Cardiac muscle cell (in vitro differentiated cells and primary cell): ENCODE measurements at regions not wholly inside any gene's neighbourhood (a gene's known extent, or its start where the extent isn't known, plus 50 kb on each side); places are given as distances from the start of the nearest gene placed in this dataset.
"Not testable (repeated sequence)": the region's sequence is repeated elsewhere in the genome, so short reads cannot be mapped to it uniquely, and the experiment has no call there.

Source experiments
- DNase-seq, 2 donors: peaks; one replicate each; pipeline versions ENCODE4 v3.0.0 to v3.0.0-alpha.2; 2010 to 2017; ENCODE audit warnings: low read depth in 1 of 2, low spot score in 1 of 2
- H3K27ac ChIP-seq: fragments of 200-600 bp; sonication (generic); 2 replicates; pipeline ENCODE4 v1.5.1; 2016
- H3K27me3 ChIP-seq: fragments of 200-600 bp; sonication (generic); 2 replicates; pipeline ENCODE4 v1.6.0; 2016; ENCODE audit warnings: control low read depth
- H3K36me3 ChIP-seq: fragments of 200-600 bp; sonication (generic); 2 replicates; pipeline ENCODE4 v1.5.1; 2016; ENCODE audit warnings: control low read depth
- H3K4me1 ChIP-seq: fragments of 200-600 bp; sonication (generic); 2 replicates; pipeline ENCODE4 v1.8.1; 2017; ENCODE audit warnings: low read depth, mild to moderate bottlenecking, mixed run types
- H3K4me3 ChIP-seq: fragments of 200-600 bp; sonication (generic); 2 replicates; pipeline ENCODE4 v1.5.1; 2016; ENCODE audit warnings: mild to moderate bottlenecking
- H3K9me3 ChIP-seq: fragments of 200-600 bp; sonication (generic); 2 replicates; pipeline ENCODE4 v1.5.1; 2017; ENCODE audit warnings: low read depth, mild to moderate bottlenecking, control low read depth
- CTCF ChIP-seq: IDR thresholded peaks from 2 replicates; pipeline ENCODE4 v1.5.1; 2012; ENCODE audit warnings: low read depth, mild to moderate bottlenecking, low read length

GRCh38 chr6:164086076-164086887 lies 671.8 kb downstream of the QKI start:
- Histone ChIP-seq H3K27me3 (no peaks in the 10 kb centered on the region), H3K27ac (no peak overlapping the region), H3K4me3 (no peak overlapping the region), H3K9me3 (no peaks in the 10 kb centered on the region), H3K4me1 (no peaks in the 10 kb centered on the region), H3K36me3 (no peaks in the 10 kb centered on the region)
- peak in 1 of 2 donors; percentile 40 for DNase-seq
- TF ChIP-seq CTCF = no peak

GRCh38 chr6:164085091-164086075 lies 670.9 kb downstream of the QKI start:
- H3K27me3 ChIP-seq = no peaks in the 10 kb centered on the region
- DNase-seq = peak in 1 of 2 donors; percentile 96
- no peak overlapping the region for H3K27ac ChIP-seq
- TF ChIP-seq CTCF = no peak
- H3K9me3 ChIP-seq = no peaks in the 10 kb centered on the region
- H3K36me3 ChIP-seq = no peaks in the 10 kb centered on the region
- no peak overlapping the region for H3K4me3 ChIP-seq
- no peaks in the 10 kb centered on the region for H3K4me1 ChIP-seq

GRCh38 chr6:164079275-164079600 lies 664.7 kb downstream of the QKI start:
- no peaks in the 10 kb centered on the region for H3K9me3 ChIP-seq
- H3K27me3 ChIP-seq = no peaks in the 10 kb centered on the region
- TF ChIP-seq CTCF = no peak
- no peaks in the 10 kb centered on the region for H3K36me3 ChIP-seq
- H3K4me3 ChIP-seq = no peak overlapping the region
- DNase-seq = no peak
- no peaks in the 10 kb centered on the region for H3K4me1 ChIP-seq
- no peak overlapping the region for H3K27ac ChIP-seq

GRCh38 chr6:164078532-164079274 lies 664.2 kb downstream of the QKI start:
- Histone ChIP-seq H3K36me3 (no peaks in the 10 kb centered on the region), H3K9me3 (no peaks in the 10 kb centered on the region), H3K27ac (no peak overlapping the region), H3K4me1 (no peaks in the 10 kb centered on the region), H3K4me3 (no peak overlapping the region), H3K27me3 (no peaks in the 10 kb centered on the region)
- no peak for TF ChIP-seq CTCF
- DNase-seq = peak in 1 of 2 donors; percentile 59

- H3K4me1 ChIP-seq, H3K4me3 ChIP-seq, H3K36me3 ChIP-seq, H3K27ac ChIP-seq, H3K9me3 ChIP-seq, DNase-seq, H3K27me3 ChIP-seq: not testable (repeated sequence)
Measured at GRCh38 chr6:164076818-164077532, 662.5 kb downstream of the QKI start.
